Neuronal stem cell (in vitro differentiated cells): ENCODE measurements at regions not wholly inside any gene's neighbourhood (a gene's known extent, or its start where the extent isn't known, plus 50 kb on each side); places are given as distances from the start of the nearest gene placed in this dataset.

Experiments used
- DNase-seq: peaks from one replicate; pipeline ENCODE4 v3.0.0-alpha.2; 2013; ENCODE audit warnings: low spot score
- H2AFZ ChIP-seq: one replicate; pipeline ENCODE4 v1.6.1; 2013; ENCODE audit warnings: mild to moderate bottlenecking, low read length, inconsistent platforms
- H2AK5ac ChIP-seq: 2 replicates; pipeline ENCODE4 v1.6.1; 2013; ENCODE audit warnings: low read depth, mild to moderate bottlenecking, inconsistent platforms, low read length, moderate library complexity, mixed read lengths
- H2BK120ac ChIP-seq: 2 replicates; pipeline ENCODE4 v1.6.1; 2013; ENCODE audit warnings: low read depth, mild to moderate bottlenecking, inconsistent platforms, low read length, moderate library complexity, mixed read lengths
- H2BK12ac ChIP-seq: one replicate; pipeline ENCODE4 v1.6.1; 2013; ENCODE audit warnings: low read length, inconsistent platforms
- H2BK15ac ChIP-seq: 2 replicates; pipeline ENCODE4 v1.6.1; 2013; ENCODE audit warnings: mild to moderate bottlenecking, low read length, inconsistent platforms, mixed read lengths
- H2BK5ac ChIP-seq: one replicate; pipeline ENCODE4 v1.6.1; 2013; ENCODE audit warnings: inconsistent platforms, mild to moderate bottlenecking, low read length, moderate library complexity
- H3K14ac ChIP-seq: one replicate; pipeline ENCODE4 v1.6.1; 2013; ENCODE audit warnings: low read length, inconsistent platforms
- H3K18ac ChIP-seq: 2 replicates; pipeline ENCODE4 v1.6.1; 2013; ENCODE audit warnings: low read length, inconsistent platforms
- H3K23ac ChIP-seq: 2 replicates; pipeline ENCODE4 v1.6.1; 2013; ENCODE audit warnings: low read depth, mild to moderate bottlenecking, mixed read lengths, low read length, inconsistent platforms; ENCODE audit not compliant: poor library complexity
- H3K27ac ChIP-seq: replicated peaks from 3 replicates; pipeline ENCODE4 v1.5.1; 2013; ENCODE audit warnings: low read length, inconsistent platforms
- H3K27me3 ChIP-seq, 3 experiments: 2 replicates each; pipeline ENCODE4 v1.6.1; 2013; ENCODE audit warnings: low read length in 3 of 3, mild to moderate bottlenecking in 2 of 3, inconsistent platforms in 1 of 3, low read depth in 1 of 3, mixed read lengths in 1 of 3, moderate library complexity in 1 of 3; ENCODE audit not compliant: control insufficient read depth in 3 of 3, insufficient read depth in 3 of 3
- H3K36me3 ChIP-seq, 2 donors: replicated peaks in 1 of 2; 2 replicates each; pipeline ENCODE4 v1.6.1; 2013; ENCODE audit warnings: low read length in 2 of 2; ENCODE audit not compliant: control insufficient read depth in 2 of 2, insufficient read depth in 2 of 2
- H3K4ac ChIP-seq: 2 replicates; pipeline ENCODE4 v1.6.1; 2013; ENCODE audit warnings: inconsistent platforms, mild to moderate bottlenecking, low read length, moderate library complexity
- H3K4me1 ChIP-seq, 2 donors: 1 replicate in 1 of 2; 2 replicates in 1 of 2; pipeline ENCODE4 v1.6.1; 2013; ENCODE audit warnings: low read length in 2 of 2, low read depth in 1 of 2; ENCODE audit not compliant: control insufficient read depth in 2 of 2, insufficient read depth in 1 of 2
- H3K4me2 ChIP-seq: one replicate; pipeline ENCODE4 v1.6.1; 2013; ENCODE audit warnings: mild to moderate bottlenecking, low read length, inconsistent platforms; ENCODE audit not compliant: insufficient read depth, poor library complexity, severe bottlenecking
- H3K4me3 ChIP-seq, 2 donors: 2 replicates each; pipeline ENCODE4 v1.5.1; 2013; ENCODE audit warnings: low read length in 2 of 2, mild to moderate bottlenecking in 2 of 2, inconsistent platforms in 1 of 2, moderate library complexity in 1 of 2
- H3K79me1 ChIP-seq: one replicate; pipeline ENCODE4 v1.6.1; 2013; ENCODE audit warnings: low read depth, mild to moderate bottlenecking, inconsistent platforms, low read length, moderate library complexity
- H3K9ac ChIP-seq: one replicate; pipeline ENCODE4 v1.6.1; 2013; ENCODE audit warnings: mild to moderate bottlenecking, low read depth, low read length, inconsistent platforms; ENCODE audit not compliant: poor library complexity
- H3K9me3 ChIP-seq, 2 donors: replicated peaks in 1 of 2; 2 replicates each; pipeline versions ENCODE3 to v1.6.1; 2013; ENCODE audit warnings: low read length in 2 of 2, mild to moderate bottlenecking in 2 of 2, inconsistent platforms in 1 of 2, low read depth in 1 of 2, mixed read lengths in 1 of 2, moderate library complexity in 1 of 2; ENCODE audit not compliant: control insufficient read depth in 2 of 2, insufficient read depth in 1 of 2
- H4K8ac ChIP-seq: one replicate; pipeline ENCODE4 v1.6.1; 2013; ENCODE audit warnings: low read depth, mild to moderate bottlenecking, inconsistent platforms, low read length, moderate library complexity
- H4K91ac ChIP-seq: one replicate; pipeline ENCODE4 v1.6.1; 2013; ENCODE audit warnings: low read length, low read depth, mild to moderate bottlenecking, inconsistent platforms; ENCODE audit not compliant: poor library complexity
- WGBS, 2 donors: extraction: QIAGEN DNeasy Blood & Tissue Kit; methylation state at CpG; one replicate each; pipeline ENCODE4 v1.1.7; 2013; ENCODE audit warnings: missing lambda C conversion rate in 2 of 2, mixed read lengths in 1 of 2; ENCODE audit not compliant: insufficient read length in 2 of 2, insufficient replicate concordance in 1 of 2; ENCODE audit errors: extremely low coverage in 2 of 2; 5-methylcytosine and 5-hydroxymethylcytosine counted together

DNA sequence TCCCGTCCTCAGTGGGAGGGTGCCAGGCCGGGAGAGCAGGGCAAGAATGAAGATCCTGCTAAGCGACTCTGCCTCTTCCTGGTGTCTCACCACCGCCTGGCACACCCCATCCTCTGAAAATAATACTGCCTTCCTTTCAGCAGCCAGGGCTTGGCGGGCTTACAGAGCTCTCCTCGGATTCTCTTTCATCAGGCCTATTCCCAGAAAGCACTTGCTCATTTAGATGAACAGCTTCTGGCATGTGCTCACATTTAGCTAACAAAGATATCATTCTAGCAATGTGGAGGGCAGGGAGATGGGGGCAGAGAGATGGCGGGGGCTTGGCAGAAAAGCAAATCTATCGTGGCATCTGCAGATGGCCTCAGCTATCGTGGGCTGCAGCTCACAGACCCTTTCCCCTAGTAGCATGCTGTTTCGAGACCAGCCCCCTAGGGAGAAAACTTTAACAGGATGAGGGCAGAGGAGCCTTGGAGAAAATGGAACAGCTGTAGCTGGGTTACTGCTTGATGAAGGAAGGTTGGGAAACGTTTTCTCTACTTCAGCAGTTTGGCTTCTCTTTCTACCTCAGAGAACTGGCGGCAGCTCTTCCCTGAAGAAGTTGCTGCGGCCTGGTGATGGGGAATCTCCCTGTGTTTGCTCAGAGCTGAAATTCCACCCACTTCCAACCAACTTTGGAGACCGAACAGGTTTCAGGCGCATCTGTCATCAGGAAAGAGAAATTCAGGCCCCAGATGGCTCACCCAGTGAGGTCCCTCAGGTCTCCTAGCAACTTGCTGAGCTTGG is 102.1 kb downstream of the TMEM174 start:
- Histone ChIP-seq H3K18ac (no peak overlapping the region), H3K4ac (no peak overlapping the region), H3K27me3 (peaks cover 0 to 22% (median 5%) of the 10 kb centered on the region in 3 experiments), H4K91ac (no peak overlapping the region), H3K23ac (no peak overlapping the region), H2AK5ac (no peak overlapping the region), H3K27ac (no peak overlapping the region), H2BK12ac (no peak overlapping the region), H2AFZ (no peak overlapping the region), H3K14ac (no peak overlapping the region), H3K9me3 (no peaks in the 10 kb centered on the region), H2BK120ac (no peak overlapping the region), H3K79me1 (no peaks in the 10 kb centered on the region), H3K9ac (no peak overlapping the region), H2BK15ac (no peak overlapping the region), H3K4me2 (no peak overlapping the region), H2BK5ac (no peak overlapping the region), H3K36me3 (no peaks in the 10 kb centered on the region), H3K4me1 (peaks cover 0 to 5% of the 10 kb centered on the region in 2 donors), H4K8ac (no peak overlapping the region), H3K4me3 (no peak overlapping the region)
- no peak for DNase-seq
- no CpG with 5 or more reads among the region's 15 CpGs for WGBS, 2 donors

DNA sequence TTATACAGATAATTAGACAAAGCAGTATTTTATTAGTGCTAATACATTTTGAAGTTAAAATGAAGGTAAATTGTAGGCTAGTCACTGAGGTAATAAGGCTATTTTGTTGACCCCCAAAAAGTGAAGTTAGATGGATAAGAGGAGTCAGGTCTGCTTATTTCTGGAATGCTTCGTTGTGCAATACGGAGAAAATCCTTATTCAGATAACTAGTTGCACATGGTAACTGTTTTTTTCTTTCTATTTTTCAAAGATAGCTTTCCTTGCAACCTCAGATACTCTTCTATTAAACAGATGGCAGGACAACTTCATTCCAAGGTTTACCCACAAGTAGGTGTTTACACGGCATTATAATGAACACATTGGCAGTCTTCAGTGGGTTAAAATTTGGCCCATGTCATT is 101.1 kb downstream of the TMEM174 start:
- Histone ChIP-seq H2AK5ac (no peak overlapping the region), H2BK120ac (no peak overlapping the region)

DNA sequence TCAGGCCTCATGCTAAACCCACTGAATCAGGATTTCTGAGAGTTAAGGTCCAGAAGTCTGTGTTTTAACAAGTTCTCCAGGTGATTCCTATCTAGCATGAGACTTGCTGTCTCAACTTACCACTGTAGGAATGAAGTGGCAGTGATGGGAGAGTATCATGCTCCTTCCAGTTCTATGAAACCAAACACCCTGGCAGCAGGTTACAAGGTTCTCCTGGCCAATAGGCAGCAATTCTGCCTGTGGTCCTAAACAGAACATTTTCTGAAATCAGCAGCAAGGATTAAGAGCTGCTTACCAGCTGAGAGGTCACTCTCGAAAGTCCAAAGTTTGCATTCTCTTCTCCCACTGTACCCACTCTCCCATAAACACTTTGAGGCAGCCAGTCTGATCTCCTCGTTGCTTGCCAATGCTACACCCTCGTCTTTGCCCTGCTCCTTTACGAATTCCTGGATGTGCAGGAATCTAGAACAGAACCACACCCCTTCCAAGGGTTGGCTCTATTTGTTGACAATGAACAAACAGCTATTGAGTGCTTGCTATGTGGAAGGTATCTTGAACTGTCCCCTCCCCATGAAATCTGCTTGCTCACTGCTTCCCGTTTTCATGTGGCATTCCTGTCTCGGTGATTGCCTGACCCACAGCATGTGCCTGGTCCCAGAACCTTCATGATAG is 100.5 kb downstream of the TMEM174 start:
- Histone ChIP-seq H3K4me3 (no peak overlapping the region), H3K27ac (no peak overlapping the region), H2BK120ac (no peak overlapping the region), H2BK15ac (no peak overlapping the region), H3K4ac (no peak overlapping the region), H3K14ac (no peak overlapping the region), H2AK5ac (no peak overlapping the region), H3K23ac (no peak overlapping the region), H3K18ac (no peak overlapping the region), H3K4me2 (no peak overlapping the region), H4K8ac (no peak overlapping the region), H2AFZ (no peak overlapping the region), H3K4me1 (peaks cover 0 to 3% of the 10 kb centered on the region in 2 donors), H2BK5ac (no peak overlapping the region), H3K27me3 (peaks cover 0 to 24% (median 16%) of the 10 kb centered on the region in 3 experiments), H3K9me3 (no peaks in the 10 kb centered on the region), H3K36me3 (no peaks in the 10 kb centered on the region), H3K9ac (no peak overlapping the region), H4K91ac (no peak overlapping the region), H3K79me1 (no peaks in the 10 kb centered on the region), H2BK12ac (no peak overlapping the region)
- WGBS, 2 donors: no CpG with 5 or more reads among the region's 6 CpGs
- DNase-seq: no peak

More for the DNA sequence above, 101.1 kb downstream of the TMEM174 start:
- no peak for DNase-seq
- H3K27ac ChIP-seq: no peak overlapping the region
- H3K27me3 ChIP-seq: peaks cover 0 to 25% (median 14%) of the 10 kb centered on the region in 3 experiments
- WGBS, 2 donors: no CpG with 5 or more reads among the region's 3 CpGs
- H4K91ac ChIP-seq: no peak overlapping the region
- H3K36me3 ChIP-seq: no peaks in the 10 kb centered on the region
- H3K18ac ChIP-seq: no peak overlapping the region
- no peak overlapping the region for H2BK5ac ChIP-seq
- H3K4me1 ChIP-seq: peaks cover 0 to 3% of the 10 kb centered on the region in 2 donors
- H3K9ac ChIP-seq: no peak overlapping the region
- no peak overlapping the region for H3K4me3 ChIP-seq
- no peak overlapping the region for H2BK12ac ChIP-seq
- H3K4me2 ChIP-seq: no peak overlapping the region
- no peak overlapping the region for H2AFZ ChIP-seq
- no peaks in the 10 kb centered on the region for H3K9me3 ChIP-seq
- H2BK15ac ChIP-seq: no peak overlapping the region
- H4K8ac ChIP-seq: no peak overlapping the region
- no peak overlapping the region for H3K14ac ChIP-seq
- H3K79me1 ChIP-seq: no peaks in the 10 kb centered on the region
- H3K4ac ChIP-seq: no peak overlapping the region
- no peak overlapping the region for H3K23ac ChIP-seq

DNA sequence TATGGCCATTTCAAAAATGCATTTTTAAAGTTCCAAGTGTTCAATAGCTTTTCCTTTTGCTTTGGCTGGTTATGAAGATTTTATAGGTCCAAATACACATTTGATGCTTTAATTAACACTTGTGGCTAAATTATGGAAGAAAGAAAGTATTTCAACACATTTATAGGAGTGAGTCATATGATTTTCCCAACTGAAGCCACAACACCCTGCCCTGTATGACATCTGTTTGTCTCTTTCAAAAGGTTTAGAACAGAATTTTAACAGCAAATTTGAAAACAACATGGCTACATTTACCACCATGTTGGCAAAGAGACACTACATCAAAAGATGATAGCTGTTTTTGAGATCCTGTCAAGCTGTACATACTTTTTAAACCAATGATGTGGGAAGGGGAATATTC is 99.4 kb downstream of the TMEM174 start:
- Histone ChIP-seq H3K18ac (no peak overlapping the region), H4K8ac (no peak overlapping the region), H3K9me3 (no peaks in the 10 kb centered on the region), H3K4ac (no peak overlapping the region), H3K79me1 (no peaks in the 10 kb centered on the region), H3K14ac (no peak overlapping the region), H3K4me1 (peaks cover 5 to 7% of the 10 kb centered on the region in 2 donors), H3K23ac (no peak overlapping the region), H2BK12ac (no peak overlapping the region), H3K9ac (no peak overlapping the region), H2BK15ac (no peak overlapping the region), H2AFZ (no peak overlapping the region), H3K36me3 (no peaks in the 10 kb centered on the region), H2BK120ac (no peak overlapping the region), H3K4me2 (no peak overlapping the region), H2BK5ac (no peak overlapping the region), H4K91ac (no peak overlapping the region), H2AK5ac (no peak overlapping the region), H3K27ac (no peak overlapping the region), H3K27me3 (peaks cover 0 to 22% (median 16%) of the 10 kb centered on the region in 3 experiments), H3K4me3 (no peak overlapping the region)
- no peak for DNase-seq
